WTC11 (cell line): ENCODE measurements at regions not wholly inside any gene's neighbourhood (a gene's known extent, or its start where the extent isn't known, plus 50 kb on each side); places are given as distances from the start of the nearest gene placed in this dataset.

Experiments used
- ATAC-seq: fragments of 200-7000 bp; cut with Tn5 transposase; 2 replicates; pipeline ENCODE4 v1.10.0; 2021; ENCODE audit warnings: mild to moderate bottlenecking, moderate library complexity
- CTCF ChIA-PET: fragments of 300-600 bp; sonication (Branson Sonifier 250); formaldehyde crosslinking; loops from one replicate; lab custom pipeline; 2021; ENCODE audit warnings: antibody characterized with exemption; lab: Charles Lee
- POLR2A ChIA-PET: fragments of 350-600 bp; sonication (Branson Sonifier 250); formaldehyde crosslinking; loops from one replicate; lab custom pipeline; 2021; ENCODE audit warnings: antibody characterized with exemption; lab: Charles Lee
- DNase-seq: peaks from one replicate; pipeline ENCODE4 v3.0.0; 2021; ENCODE audit warnings: low spot score
- H3K27ac Mint-ChIP-seq: 2 replicates; pipeline ENCODE4 v1.8.0; 2021; ENCODE audit warnings: mixed read lengths
- H3K27me3 Mint-ChIP-seq: 2 replicates; pipeline ENCODE4 v1.8.0; 2021; ENCODE audit warnings: low read depth, mild to moderate bottlenecking, moderate library complexity, mixed read lengths
- H3K36me3 Mint-ChIP-seq: 2 replicates; pipeline ENCODE4 v1.8.0; 2021; ENCODE audit warnings: mixed read lengths
- H3K4me1 Mint-ChIP-seq: 2 replicates; pipeline ENCODE4 v1.8.0; 2022; ENCODE audit warnings: mixed read lengths
- H3K4me3 Mint-ChIP-seq: 2 replicates; pipeline ENCODE4 v1.8.0; 2021; ENCODE audit warnings: mild to moderate bottlenecking, moderate library complexity, mixed read lengths
- H3K9me3 Mint-ChIP-seq: 2 replicates; pipeline ENCODE4 v1.8.0; 2021; ENCODE audit warnings: mixed read lengths
- AR ChIP-seq: fragments of 250-450 bp; sonication (Bioruptor Pico); IDR thresholded peaks from 2 replicates; pipeline ENCODE4 v1.9.0; 2021; ENCODE audit warnings: mild to moderate bottlenecking
- CBFB ChIP-seq: sonication (generic); formaldehyde crosslinking; IDR thresholded peaks from 2 replicates; pipeline ENCODE4 v1.8.1; 2022; ENCODE audit warnings: mild to moderate bottlenecking, low read depth, missing genetic modification reagents
- CTCF ChIP-seq: fragments of 200-600 bp; IDR thresholded peaks from 2 replicates; pipeline ENCODE4 v1.8.0; 2022; ENCODE audit warnings: antibody characterized with exemption
- ELF4 ChIP-seq: sonication (generic); formaldehyde crosslinking; IDR thresholded peaks from 2 replicates; pipeline ENCODE4 v1.8.1; 2022; ENCODE audit warnings: low read depth, mild to moderate bottlenecking, moderate library complexity, missing genetic modification reagents
- EMX1 ChIP-seq: fragments of 250-450 bp; sonication (Bioruptor Pico); IDR thresholded peaks from 2 replicates; pipeline ENCODE4 v1.8.0; 2021; ENCODE audit warnings: mild to moderate bottlenecking
- JAZF1 ChIP-seq: fragments of 250-450 bp; sonication (Bioruptor Pico); IDR thresholded peaks from 2 replicates; pipeline ENCODE4 v1.9.0; 2021; ENCODE audit warnings: moderate library complexity, mild to moderate bottlenecking, inconsistent platforms
- JUN ChIP-seq: sonication (generic); formaldehyde crosslinking; IDR thresholded peaks from 2 replicates; pipeline ENCODE4 v1.8.0; 2023; ENCODE audit warnings: mild to moderate bottlenecking, missing genetic modification reagents
- MAX ChIP-seq: sonication (generic); formaldehyde crosslinking; IDR thresholded peaks from 2 replicates; pipeline ENCODE4 v1.8.0; 2022; ENCODE audit warnings: mild to moderate bottlenecking, missing genetic modification reagents
- MLX ChIP-seq: sonication (generic); formaldehyde crosslinking; IDR thresholded peaks from 2 replicates; pipeline ENCODE4 v1.8.1; 2023; ENCODE audit warnings: mild to moderate bottlenecking, missing genetic modification reagents, moderate library complexity
- NFYB ChIP-seq: sonication (generic); formaldehyde crosslinking; conservative IDR thresholded peaks from 2 replicates; pipeline ENCODE4 v1.8.0; 2022; ENCODE audit warnings: low read depth, missing genetic modification reagents
- OVOL2 ChIP-seq: fragments of 250-450 bp; sonication (Bioruptor Pico); IDR thresholded peaks from 2 replicates; pipeline ENCODE4 v1.9.0; 2021; ENCODE audit warnings: mild to moderate bottlenecking, borderline replicate concordance
- PRRX2 ChIP-seq: fragments of 250-450 bp; sonication (Bioruptor Pico); IDR thresholded peaks from 2 replicates; pipeline ENCODE4 v1.8.0; 2021; ENCODE audit warnings: mild to moderate bottlenecking
- SOX15 ChIP-seq: fragments of 250-450 bp; sonication (Bioruptor Pico); IDR thresholded peaks from 2 replicates; pipeline ENCODE4 v1.9.0; 2021; ENCODE audit warnings: mild to moderate bottlenecking
- STAT6 ChIP-seq: sonication (generic); formaldehyde crosslinking; conservative IDR thresholded peaks from 2 replicates; pipeline ENCODE4 v1.8.1; 2023; ENCODE audit warnings: mild to moderate bottlenecking, low read depth, missing genetic modification reagents, moderate library complexity
- TEAD4 ChIP-seq: sonication (generic); formaldehyde crosslinking; IDR thresholded peaks from 2 replicates; pipeline ENCODE4 v1.8.0; 2022; ENCODE audit warnings: mild to moderate bottlenecking, missing genetic modification reagents
- USF1 ChIP-seq: sonication (generic); formaldehyde crosslinking; IDR thresholded peaks from 2 replicates; pipeline ENCODE4 v1.8.0; 2022; ENCODE audit warnings: mild to moderate bottlenecking, missing genetic modification reagents
- ZNF121 ChIP-seq: sonication (generic); formaldehyde crosslinking; IDR thresholded peaks from 2 replicates; pipeline ENCODE4 v1.8.0; 2023; ENCODE audit warnings: missing genetic modification reagents
- ZNF532 ChIP-seq: fragments of 250-450 bp; sonication (Bioruptor Pico); IDR thresholded peaks from 2 replicates; pipeline ENCODE4 v1.9.0; 2021; ENCODE audit warnings: mild to moderate bottlenecking, borderline replicate concordance
- ZNF671 ChIP-seq: fragments of 250-450 bp; sonication (Bioruptor Pico); IDR thresholded peaks from 2 replicates; pipeline ENCODE4 v1.8.0; 2021; ENCODE audit warnings: mild to moderate bottlenecking

GRCh38 chrX:26722666-26723428, 506.9 kb downstream of the MAGEB5 start (continued):
- TF ChIP-seq STAT6 (CRISPR knock-in tag) (no peak), PRRX2 (CRISPR knock-in tag) (no peak), MLX (no peak), JUN (CRISPR knock-in tag) (no peak), NFYB (no peak), OVOL2 (CRISPR knock-in tag) (no peak), SOX15 (CRISPR knock-in tag) (no peak)

- no peak overlapping the region for H3K4me3 Mint-ChIP-seq
- no peak overlapping the region for H3K27ac Mint-ChIP-seq
- ATAC-seq (no peak), DNase-seq (no peak)
- H3K27me3 Mint-ChIP-seq: no peaks in the 10 kb centered on the region; the same call in 1 of the 2 replicates
- POLR2A ChIA-PET: no interaction called here
- CTCF ChIA-PET: no interaction called here
- no peaks in the 10 kb centered on the region for H3K36me3 Mint-ChIP-seq
- TF ChIP-seq EMX1 (CRISPR knock-in tag) (no peak), CTCF (no peak), MAX (CRISPR knock-in tag) (no peak)
- TF ChIP-seq, all 79 proteins: peak for 0
- H3K9me3 Mint-ChIP-seq: no peaks in the 10 kb centered on the region
- H3K4me1 Mint-ChIP-seq: no peaks in the 10 kb centered on the region
Measured at GRCh38 chrX:26672571-26672970, 456.6 kb downstream of the MAGEB5 start.

- ChIA-PET POLR2A (no interaction called here), CTCF (no interaction called here)
- H3K27ac Mint-ChIP-seq: no peak overlapping the region
- DNase-seq (no peak), ATAC-seq (no peak)
- H3K9me3 Mint-ChIP-seq: no peaks in the 10 kb centered on the region
- H3K4me1 Mint-ChIP-seq: no peaks in the 10 kb centered on the region
- H3K27me3 Mint-ChIP-seq: no peaks in the 10 kb centered on the region; the same call in 1 of the 2 replicates
- H3K36me3 Mint-ChIP-seq: no peaks in the 10 kb centered on the region
- TF ChIP-seq ZNF532 (CRISPR knock-in tag) (no peak), ZNF671 (CRISPR knock-in tag) (no peak), ZNF121 (no peak), JAZF1 (CRISPR knock-in tag) (no peak), TEAD4 (CRISPR knock-in tag) (no peak), AR (CRISPR knock-in tag) (no peak), ELF4 (CRISPR knock-in tag) (no peak), USF1 (no peak), CBFB (CRISPR knock-in tag) (no peak)
- H3K4me3 Mint-ChIP-seq: no peak overlapping the region
Measured at GRCh38 chrX:26670521-26670920, 454.6 kb downstream of the MAGEB5 start.
